ENCODE measurements at regions not wholly inside any gene's neighbourhood (a gene's known extent, or its start where the extent isn't known, plus 50 kb on each side); places are given as distances from the start of the nearest gene placed in this dataset.

- Histone ChIP-seq H3K56ac (ENCODE audit: low read length) (no peak overlapping the region), H3K4ac (ENCODE audit: low read depth, low read length) (no peak overlapping the region), H4K5ac (ENCODE audit: low read length) (no peak overlapping the region), H2BK120ac (ENCODE audit: low read depth, low read length) (no peak overlapping the region), H3K9ac (ENCODE audit: low read length) (no peak overlapping the region), H3K4me3 (ENCODE audit: low read length) (no peak overlapping the region), H3K36me3 (ENCODE audit: control insufficient read depth, insufficient read depth, low read length) (no peaks in the 10 kb centered on the region), H2AK5ac (ENCODE audit: low read length) (no peak overlapping the region), H3K27me3 (ENCODE audit: insufficient read depth, low read length, poor library complexity) (no peaks in the 10 kb centered on the region), H2BK15ac (replicated peaks; ENCODE audit: low read depth) (no peak overlapping the region), H2BK5ac (ENCODE audit: low read length) (no peak overlapping the region), H3K4me2 (ENCODE audit: low read length) (no peak overlapping the region), H3K4me1 (ENCODE audit: control insufficient read depth, low read depth, low read length) (no peaks in the 10 kb centered on the region), H3K27ac (ENCODE audit: low read depth, low read length) (no peak overlapping the region), H3K79me2 (ENCODE audit: control insufficient read depth, insufficient read depth, low read length) (no peaks in the 10 kb centered on the region), H3K23ac (ENCODE audit: low read length) (no peak overlapping the region), H4K8ac (ENCODE audit: low read depth, low read length) (no peak overlapping the region), H3K18ac (ENCODE audit: low read length) (no peak overlapping the region), H3K79me1 (ENCODE audit: low read length) (no peaks in the 10 kb centered on the region)
- no CpG with 5 or more reads among the region's 3 CpGs for WGBS (ENCODE audit: extremely low coverage, insufficient coverage, low lambda C conversion rate)
- no peak for DNase-seq
Observed at GRCh38 chr20:22924949-22925612, 110.0 kb upstream of the SSTR4 start.

- Histone ChIP-seq H4K8ac (ENCODE audit: low read depth, low read length) (no peak overlapping the region), H3K4me2 (ENCODE audit: low read length) (no peak overlapping the region), H3K27ac (ENCODE audit: low read depth, low read length) (no peak overlapping the region), H2BK120ac (ENCODE audit: low read depth, low read length) (no peak overlapping the region), H3K9ac (ENCODE audit: low read length) (no peak overlapping the region), H3K56ac (ENCODE audit: low read length) (no peak overlapping the region), H3K79me1 (ENCODE audit: low read length) (no peaks in the 10 kb centered on the region), H3K36me3 (ENCODE audit: control insufficient read depth, insufficient read depth, low read length) (no peaks in the 10 kb centered on the region), H2AK5ac (ENCODE audit: low read length) (no peak overlapping the region), H3K4ac (ENCODE audit: low read depth, low read length) (no peak overlapping the region), H3K4me3 (ENCODE audit: low read length) (no peak overlapping the region), H2BK5ac (ENCODE audit: low read length) (no peak overlapping the region), H3K23ac (ENCODE audit: low read length) (no peak overlapping the region), H3K18ac (ENCODE audit: low read length) (no peak overlapping the region), H3K4me1 (ENCODE audit: control insufficient read depth, low read depth, low read length) (no peaks in the 10 kb centered on the region), H3K79me2 (ENCODE audit: control insufficient read depth, insufficient read depth, low read length) (no peaks in the 10 kb centered on the region), H4K5ac (ENCODE audit: low read length) (no peak overlapping the region), H3K27me3 (ENCODE audit: insufficient read depth, low read length, poor library complexity) (no peaks in the 10 kb centered on the region), H2BK15ac (replicated peaks; ENCODE audit: low read depth) (no peak overlapping the region)
- WGBS (ENCODE audit: extremely low coverage, insufficient coverage, low lambda C conversion rate): no CpG with 5 or more reads among the region's 4 CpGs
- no peak for DNase-seq
Observed at GRCh38 chr20:22925613-22925983, 109.5 kb upstream of the SSTR4 start.

GRCh38 chr20:22927537-22927936 is 107.6 kb upstream of the SSTR4 start:
- Histone ChIP-seq H3K36me3 (ENCODE audit: control insufficient read depth, insufficient read depth, low read length) (no peaks in the 10 kb centered on the region), H3K23ac (ENCODE audit: low read length) (no peak overlapping the region), H3K79me1 (ENCODE audit: low read length) (no peaks in the 10 kb centered on the region), H3K18ac (ENCODE audit: low read length) (no peak overlapping the region), H3K27me3 (ENCODE audit: insufficient read depth, low read length, poor library complexity) (no peaks in the 10 kb centered on the region), H3K27ac (ENCODE audit: low read depth, low read length) (no peak overlapping the region), H3K4me2 (ENCODE audit: low read length) (no peak overlapping the region), H3K4ac (ENCODE audit: low read depth, low read length) (no peak overlapping the region), H2BK5ac (ENCODE audit: low read length) (no peak overlapping the region), H4K5ac (ENCODE audit: low read length) (no peak overlapping the region), H3K56ac (ENCODE audit: low read length) (no peak overlapping the region), H2BK120ac (ENCODE audit: low read depth, low read length) (no peak overlapping the region), H3K4me1 (ENCODE audit: control insufficient read depth, low read depth, low read length) (no peaks in the 10 kb centered on the region), H3K79me2 (ENCODE audit: control insufficient read depth, insufficient read depth, low read length) (no peaks in the 10 kb centered on the region), H3K4me3 (ENCODE audit: low read length) (no peak overlapping the region), H3K9ac (ENCODE audit: low read length) (no peak overlapping the region), H2BK15ac (replicated peaks; ENCODE audit: low read depth) (no peak overlapping the region), H2AK5ac (ENCODE audit: low read length) (no peak overlapping the region), H4K8ac (ENCODE audit: low read depth, low read length) (no peak overlapping the region)
- WGBS (ENCODE audit: extremely low coverage, insufficient coverage, low lambda C conversion rate): no CpG with 5 or more reads among the region's 3 CpGs
- DNase-seq: no peak

- no peak overlapping the region for H3K23ac ChIP-seq (ENCODE audit: low read length)
Observed at GRCh38 chr20:22928679-22929078, 106.4 kb upstream of the SSTR4 start.

GRCh38 chr20:22929661-22930060 is 105.5 kb upstream of the SSTR4 start:
- Histone ChIP-seq H2BK15ac (replicated peaks; ENCODE audit: low read depth) (no peak overlapping the region), H4K8ac (ENCODE audit: low read depth, low read length) (no peak overlapping the region), H3K4me2 (ENCODE audit: low read length) (no peak overlapping the region), H4K5ac (ENCODE audit: low read length) (no peak overlapping the region), H3K27ac (ENCODE audit: low read depth, low read length) (no peak overlapping the region), H3K36me3 (ENCODE audit: control insufficient read depth, insufficient read depth, low read length) (no peaks in the 10 kb centered on the region), H3K4me1 (ENCODE audit: control insufficient read depth, low read depth, low read length) (no peaks in the 10 kb centered on the region), H2AK5ac (ENCODE audit: low read length) (no peak overlapping the region), H3K79me2 (ENCODE audit: control insufficient read depth, insufficient read depth, low read length) (no peaks in the 10 kb centered on the region), H3K23ac (ENCODE audit: low read length) (no peak overlapping the region), H3K27me3 (ENCODE audit: insufficient read depth, low read length, poor library complexity) (no peaks in the 10 kb centered on the region), H3K9ac (ENCODE audit: low read length) (no peak overlapping the region), H3K56ac (ENCODE audit: low read length) (no peak overlapping the region), H3K4ac (ENCODE audit: low read depth, low read length) (no peak overlapping the region), H3K79me1 (ENCODE audit: low read length) (no peaks in the 10 kb centered on the region), H2BK120ac (ENCODE audit: low read depth, low read length) (no peak overlapping the region), H2BK5ac (ENCODE audit: low read length) (no peak overlapping the region), H3K4me3 (ENCODE audit: low read length) (no peak overlapping the region), H3K18ac (ENCODE audit: low read length) (no peak overlapping the region)
- DNase-seq: no peak
- WGBS (ENCODE audit: extremely low coverage, insufficient coverage, low lambda C conversion rate): no CpG with 5 or more reads among the region's 2 CpGs

More at GRCh38 chr20:22928679-22929078, 106.4 kb upstream of the SSTR4 start:
- H3K4ac ChIP-seq (ENCODE audit: low read depth, low read length): no peak overlapping the region
- no peaks in the 10 kb centered on the region for H3K79me2 ChIP-seq (ENCODE audit: control insufficient read depth, insufficient read depth, low read length)
- no peak overlapping the region for H4K8ac ChIP-seq (ENCODE audit: low read depth, low read length)
- no peak for DNase-seq
- no peak overlapping the region for H3K27ac ChIP-seq (ENCODE audit: low read depth, low read length)
- no CpG with 5 or more reads among the region's 7 CpGs for WGBS (ENCODE audit: extremely low coverage, insufficient coverage, low lambda C conversion rate)
- H3K56ac ChIP-seq (ENCODE audit: low read length): no peak overlapping the region
- no peaks in the 10 kb centered on the region for H3K27me3 ChIP-seq (ENCODE audit: insufficient read depth, low read length, poor library complexity)
- no peaks in the 10 kb centered on the region for H3K79me1 ChIP-seq (ENCODE audit: low read length)
- no peak overlapping the region for H3K4me2 ChIP-seq (ENCODE audit: low read length)
- H3K36me3 ChIP-seq (ENCODE audit: control insufficient read depth, insufficient read depth, low read length): no peaks in the 10 kb centered on the region
- no peak overlapping the region for H3K18ac ChIP-seq (ENCODE audit: low read length)
- H2BK15ac ChIP-seq (replicated peaks; ENCODE audit: low read depth): no peak overlapping the region
- no peak overlapping the region for H2BK120ac ChIP-seq (ENCODE audit: low read depth, low read length)
- H3K9ac ChIP-seq (ENCODE audit: low read length): no peak overlapping the region
- no peak overlapping the region for H2BK5ac ChIP-seq (ENCODE audit: low read length)
- H4K5ac ChIP-seq (ENCODE audit: low read length): no peak overlapping the region
- H3K4me1 ChIP-seq (ENCODE audit: control insufficient read depth, low read depth, low read length): no peaks in the 10 kb centered on the region
- H3K4me3 ChIP-seq (ENCODE audit: low read length): no peak overlapping the region
- H2AK5ac ChIP-seq (ENCODE audit: low read length): no peak overlapping the region

All from mesendoderm (in vitro differentiated cells).